HG03097 (cell line): ENCODE measurements at regions not wholly inside any gene's neighbourhood (a gene's known extent, or its start where the extent isn't known, plus 50 kb on each side); places are given as distances from the start of the nearest gene placed in this dataset.

ENCODE experiments used
- ATAC-seq: cut with Tn5 transposase; IDR thresholded peaks from one replicate; pipeline ENCODE4 v1.9.1; 2021; ENCODE audit not compliant: unreplicated experiment, low FRiP score

DNA sequence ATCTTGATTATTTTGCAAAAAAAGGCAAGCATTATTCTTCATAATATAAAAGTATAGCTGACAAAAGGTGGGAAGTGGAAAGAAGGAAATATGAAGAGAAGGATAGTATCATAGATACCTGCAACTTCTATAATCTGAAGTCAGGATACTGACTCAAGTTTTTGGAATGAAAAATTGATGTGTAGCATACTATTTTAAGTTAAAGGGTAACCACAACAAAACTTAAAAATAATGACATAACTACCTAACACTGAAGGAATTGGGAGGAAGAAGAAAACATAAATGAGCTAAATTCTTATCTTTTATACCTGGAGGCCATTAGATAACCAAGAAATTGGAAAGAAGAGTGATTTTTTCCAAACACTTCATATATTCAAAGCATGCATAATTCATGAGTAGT is 51.8 kb upstream of the TLE1 start:
- ATAC-seq: no peak

DNA sequence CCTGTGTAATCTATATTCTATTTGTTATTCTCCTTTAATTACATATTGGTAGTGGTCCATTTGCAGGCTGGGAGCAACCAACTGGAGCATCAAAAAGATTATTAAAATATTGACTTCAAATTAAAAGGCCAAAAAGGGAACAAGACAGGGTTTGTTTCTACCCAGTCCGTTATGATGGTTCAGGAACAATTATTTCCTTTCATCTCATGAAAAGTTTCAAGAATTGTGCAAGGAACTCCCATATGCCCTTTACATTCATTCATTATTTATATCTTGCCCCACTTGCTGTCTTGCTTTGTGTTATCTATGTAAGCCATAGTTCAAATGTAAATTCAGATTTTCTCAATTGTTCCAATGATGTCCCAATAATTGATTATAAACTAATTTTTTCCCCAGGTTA is 58.7 kb upstream of the TLE1 start:
- no peak for ATAC-seq

DNA sequence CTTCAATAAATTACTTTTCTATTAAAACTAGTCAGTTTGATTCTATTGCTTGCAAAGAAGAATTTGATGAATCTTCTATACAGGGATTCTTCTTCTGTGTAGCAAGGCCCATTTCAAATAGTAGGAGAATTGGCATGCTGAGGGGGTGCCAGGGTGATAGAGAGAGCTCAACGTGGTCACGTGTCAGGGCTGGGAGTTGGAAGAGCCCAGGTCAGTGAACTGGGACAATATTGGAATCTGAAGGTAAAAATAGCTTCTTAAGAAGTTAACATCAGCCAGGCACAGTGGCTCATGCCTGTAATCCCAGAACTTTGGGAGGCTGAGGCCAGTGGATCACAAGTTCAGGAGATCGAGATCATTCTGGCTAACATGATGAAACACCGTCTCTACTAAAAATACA is 64.1 kb upstream of the TLE1 start:
- ATAC-seq: no peak

DNA sequence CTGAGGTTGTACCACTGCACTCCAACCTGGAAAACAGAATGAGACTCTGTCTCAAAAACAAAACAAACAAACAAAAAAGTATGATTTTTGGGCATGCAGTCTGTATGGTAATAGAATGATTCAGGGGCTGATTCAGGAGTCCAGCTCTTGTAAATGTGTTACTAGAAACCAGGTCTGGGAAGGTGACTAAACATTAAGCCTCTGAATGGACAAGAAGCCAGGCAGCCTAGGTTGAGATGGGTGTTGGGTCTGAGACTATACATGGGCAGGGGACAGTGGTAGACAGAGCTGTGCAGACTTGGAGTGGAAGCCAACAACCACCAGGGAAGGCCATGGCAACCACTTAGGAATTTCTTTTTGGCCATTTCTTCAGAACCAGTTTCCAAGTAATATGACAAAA is 64.9 kb upstream of the TLE1 start:
- ATAC-seq: no peak

DNA sequence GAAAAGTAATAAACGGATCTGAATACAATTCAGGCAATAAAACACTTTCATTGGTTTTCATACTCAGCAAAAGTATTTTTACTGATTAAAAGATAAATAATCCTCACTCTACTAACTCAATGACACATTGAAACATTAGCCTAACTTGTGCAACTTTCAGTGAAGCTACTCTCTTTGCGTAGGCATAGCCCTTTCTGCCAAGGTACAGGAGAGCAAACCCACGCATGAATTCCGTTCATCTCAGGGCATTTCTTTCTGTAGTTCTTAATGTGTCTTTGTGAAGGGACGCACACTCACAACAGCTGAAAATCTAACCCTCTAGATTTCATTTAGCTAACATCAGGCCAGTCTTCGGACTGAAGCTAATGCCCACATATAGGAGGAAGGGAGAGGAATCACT is 66.4 kb upstream of the TLE1 start:
- no peak for ATAC-seq

DNA sequence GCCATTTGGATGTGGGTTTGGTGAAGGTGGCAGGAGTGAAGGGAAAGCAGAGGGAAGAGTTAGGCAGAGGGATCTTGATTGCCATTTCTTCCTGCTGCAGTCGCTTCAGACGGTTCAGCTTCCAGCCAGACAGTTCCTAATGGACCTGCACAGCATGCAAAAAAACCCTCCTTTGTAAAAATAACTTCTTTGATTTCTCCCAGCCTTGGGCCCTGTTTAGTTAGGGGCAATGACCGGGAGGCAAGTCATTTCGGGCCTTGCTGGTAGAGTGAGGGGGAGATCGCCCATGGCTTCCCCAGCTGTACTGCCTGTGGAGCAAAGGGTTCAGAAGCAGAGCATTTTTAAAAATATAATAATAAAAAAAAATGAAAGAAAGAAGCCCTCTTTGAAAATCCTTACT is 67.2 kb upstream of the TLE1 start:
- ATAC-seq: no peak

DNA sequence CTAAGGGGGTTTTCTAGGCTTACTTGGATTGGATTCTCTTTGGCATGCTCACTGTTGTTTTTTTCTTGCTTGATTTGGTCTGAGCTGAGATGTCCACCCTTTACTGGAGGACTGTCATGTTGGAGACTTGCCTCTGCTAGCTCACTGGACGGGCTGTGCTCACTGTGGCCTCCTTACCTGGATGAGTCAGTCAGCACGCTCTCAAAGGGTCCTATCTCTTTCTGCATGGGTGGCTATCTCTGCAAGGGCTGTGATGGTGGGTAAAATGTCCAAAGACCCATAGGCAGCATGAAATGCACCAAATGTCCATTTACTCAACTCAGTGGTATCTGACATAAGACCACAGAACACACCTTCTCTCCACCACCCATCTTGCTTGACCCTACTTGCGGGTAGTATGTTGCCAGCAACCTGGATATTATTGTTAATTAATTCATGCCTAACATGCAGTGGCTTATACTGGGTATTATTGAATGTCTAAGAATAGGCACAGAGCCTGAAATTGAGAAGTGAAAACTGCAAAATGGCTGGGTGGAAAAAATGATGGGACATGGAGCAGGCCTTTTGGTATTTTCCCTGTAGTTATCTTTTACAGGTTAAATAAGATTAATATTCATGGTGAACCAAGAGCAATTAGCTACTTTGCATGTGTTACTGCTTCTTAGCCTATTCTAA is 68.9 kb upstream of the TLE1 start:
- ATAC-seq: no peak

DNA sequence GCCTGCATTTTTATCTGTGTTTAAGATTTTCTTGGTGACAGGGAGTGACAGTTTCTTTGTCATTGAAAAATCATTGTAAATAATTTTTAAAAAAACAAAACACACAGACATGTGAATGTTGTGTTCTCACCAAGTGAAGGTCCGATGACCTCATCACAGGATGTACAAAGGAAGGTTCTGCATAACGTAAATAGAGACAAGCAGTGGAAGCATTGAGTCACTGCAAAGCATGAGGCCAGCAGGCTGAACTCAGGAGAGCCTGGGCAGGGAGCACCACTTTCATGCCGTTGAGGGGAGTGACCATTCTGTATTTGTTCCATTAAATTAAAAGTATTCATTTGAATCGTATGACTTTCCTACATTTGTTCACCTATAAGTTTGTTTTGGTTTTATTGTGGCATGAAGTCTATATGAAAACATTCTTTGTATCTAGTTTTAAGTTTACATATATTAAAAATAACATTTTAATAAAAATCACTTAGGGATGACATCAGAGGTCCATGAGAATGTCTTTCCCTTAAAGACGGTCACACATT is 70.4 kb upstream of the TLE1 start:
- ATAC-seq: no peak

DNA sequence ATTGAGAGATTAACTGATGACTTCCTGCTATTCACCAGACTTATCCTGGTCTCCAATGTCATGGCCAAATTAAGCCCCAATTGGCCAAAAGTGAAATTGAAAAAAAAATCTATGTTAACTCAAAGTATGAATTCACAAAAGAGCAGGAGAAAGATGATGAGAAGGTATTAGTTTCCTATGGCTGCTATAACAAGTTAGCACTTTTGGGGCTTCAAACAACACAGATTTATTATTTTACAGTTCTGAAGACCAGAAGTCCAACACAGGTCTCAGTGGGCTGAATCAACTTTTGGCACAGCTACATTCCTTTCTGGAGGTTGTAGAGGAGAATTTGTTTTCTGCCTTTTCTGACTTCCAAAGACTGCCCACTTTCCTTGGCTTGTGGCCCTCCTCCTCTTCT is 78.6 kb upstream of the TLE1 start:
- ATAC-seq: no peak

DNA sequence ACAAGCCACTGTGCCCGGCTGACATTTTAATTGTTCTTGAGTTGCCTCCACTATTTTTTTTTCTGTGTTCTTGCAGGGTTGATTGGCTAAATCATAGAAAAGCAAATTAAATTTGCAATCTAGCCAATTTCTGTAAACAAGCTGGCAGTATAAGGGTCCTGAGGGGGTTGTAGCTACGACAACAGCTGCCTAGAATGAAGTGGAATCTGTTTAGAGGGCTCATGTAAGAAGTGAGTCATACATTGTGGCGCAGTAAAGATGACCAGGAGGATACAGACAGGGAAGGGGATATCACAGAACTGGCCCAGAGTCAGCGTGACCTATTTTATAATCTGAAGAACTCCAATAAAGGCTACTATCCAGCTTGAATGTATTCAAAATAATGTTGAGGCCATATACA is 82.2 kb upstream of the TLE1 start:
- ATAC-seq: no peak

DNA sequence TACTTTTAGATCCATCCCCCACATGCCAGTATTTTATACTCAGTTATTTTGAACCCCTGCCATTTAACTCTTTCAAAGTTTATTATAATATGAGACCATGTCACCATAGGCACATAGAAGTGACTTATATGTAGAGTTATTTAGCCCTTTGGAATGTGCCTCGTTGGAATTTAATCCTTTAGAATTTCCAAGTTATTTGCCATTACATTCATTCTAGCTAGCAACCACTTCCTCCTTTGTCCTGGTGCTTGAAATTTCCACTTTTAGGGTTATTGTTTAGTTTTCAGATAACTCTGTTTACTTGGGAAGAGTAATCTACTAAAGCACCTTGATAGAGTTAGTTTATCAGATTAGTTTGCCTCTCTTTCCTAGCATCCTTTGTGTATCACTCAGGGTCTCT is 82.8 kb upstream of the TLE1 start:
- no peak for ATAC-seq

DNA sequence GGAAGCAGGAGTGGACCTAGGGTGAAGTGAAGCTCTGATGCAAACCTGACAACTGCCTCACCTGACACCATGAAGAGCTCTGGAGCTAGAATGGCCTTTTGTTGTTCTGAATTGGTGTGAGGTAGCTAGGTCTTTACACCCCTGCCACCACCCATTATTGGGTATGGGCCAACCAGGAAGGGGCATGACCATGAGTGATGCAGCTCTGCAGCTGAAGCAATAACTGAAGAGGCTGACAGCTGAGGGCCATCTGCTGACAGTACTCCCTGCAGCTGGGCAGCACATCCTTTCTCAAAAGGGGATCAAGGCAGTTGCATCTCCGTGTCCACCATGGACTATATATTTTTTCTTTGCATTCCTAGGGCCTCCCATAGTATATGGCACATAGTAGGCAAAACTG is 87.0 kb upstream of the TLE1 start:
- ATAC-seq: no peak

DNA sequence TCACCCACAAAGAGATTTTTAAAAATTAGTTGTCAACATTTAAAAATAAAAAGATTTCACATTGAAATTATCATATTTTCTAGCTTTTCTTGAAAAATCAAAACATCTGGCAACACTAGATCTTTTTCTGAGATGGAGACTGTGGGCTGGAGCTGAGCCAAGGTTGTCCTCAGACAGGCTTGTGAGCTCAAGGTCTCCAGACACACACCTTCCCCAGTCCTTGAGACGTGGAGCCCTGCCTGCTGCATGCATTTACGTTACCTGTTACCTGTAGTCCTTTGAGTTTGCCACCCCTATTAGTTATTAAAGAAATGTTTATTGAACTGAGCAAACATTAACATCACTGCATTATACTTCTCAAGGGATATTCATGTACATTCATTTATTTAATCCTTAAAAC is 87.5 kb upstream of the TLE1 start:
- ATAC-seq: no peak

DNA sequence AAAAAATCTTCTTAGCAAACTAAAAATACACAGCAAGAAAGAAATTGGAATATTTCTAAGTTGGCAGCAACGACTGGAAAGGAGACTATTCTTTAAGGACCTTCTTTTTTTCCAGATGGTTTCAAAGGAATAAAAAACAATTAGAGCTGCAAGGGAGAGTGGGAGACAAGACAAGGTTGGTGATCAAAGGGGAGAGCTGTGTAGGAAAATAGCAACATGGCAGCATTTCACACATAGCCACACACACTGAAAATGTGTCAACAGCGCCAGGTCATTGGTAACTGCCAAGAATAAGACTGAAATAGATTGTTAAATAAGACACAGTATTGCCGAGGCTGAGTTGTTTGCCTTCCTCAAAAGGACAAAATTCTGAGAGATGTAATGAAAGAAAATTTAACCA is 88.1 kb upstream of the TLE1 start:
- no peak for ATAC-seq

DNA sequence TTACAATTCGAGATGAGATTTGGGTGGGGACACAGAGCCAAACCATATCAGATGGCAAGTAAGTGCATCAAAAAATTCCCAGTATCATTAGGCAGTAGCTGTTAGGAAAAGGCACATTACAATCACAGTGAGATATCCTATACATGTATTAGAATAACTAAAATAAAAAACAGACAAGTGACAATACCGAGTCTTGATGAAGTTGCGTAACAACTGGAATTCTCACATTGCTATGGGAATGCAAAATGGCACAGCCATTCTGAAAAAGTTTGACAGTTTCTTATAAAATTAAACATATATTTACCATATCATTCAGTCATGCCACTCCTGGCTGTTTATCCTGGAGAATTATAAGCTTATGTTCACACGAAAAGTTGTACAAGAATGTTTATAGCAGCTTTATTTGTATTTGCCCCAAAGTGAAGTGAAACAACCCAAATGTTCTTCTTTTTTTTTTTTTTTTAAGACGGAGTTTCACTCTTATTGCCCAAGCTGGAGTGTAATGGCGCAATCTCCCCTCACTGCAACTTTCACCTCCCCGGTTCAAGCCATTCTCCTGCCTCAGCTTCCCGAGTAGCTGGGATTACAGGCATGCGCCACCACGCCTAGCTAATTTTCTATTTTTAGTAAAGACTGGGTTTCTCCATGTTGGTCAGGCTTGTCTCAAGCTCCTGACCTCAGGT is 93.1 kb upstream of the TLE1 start:
- no peak for ATAC-seq

DNA sequence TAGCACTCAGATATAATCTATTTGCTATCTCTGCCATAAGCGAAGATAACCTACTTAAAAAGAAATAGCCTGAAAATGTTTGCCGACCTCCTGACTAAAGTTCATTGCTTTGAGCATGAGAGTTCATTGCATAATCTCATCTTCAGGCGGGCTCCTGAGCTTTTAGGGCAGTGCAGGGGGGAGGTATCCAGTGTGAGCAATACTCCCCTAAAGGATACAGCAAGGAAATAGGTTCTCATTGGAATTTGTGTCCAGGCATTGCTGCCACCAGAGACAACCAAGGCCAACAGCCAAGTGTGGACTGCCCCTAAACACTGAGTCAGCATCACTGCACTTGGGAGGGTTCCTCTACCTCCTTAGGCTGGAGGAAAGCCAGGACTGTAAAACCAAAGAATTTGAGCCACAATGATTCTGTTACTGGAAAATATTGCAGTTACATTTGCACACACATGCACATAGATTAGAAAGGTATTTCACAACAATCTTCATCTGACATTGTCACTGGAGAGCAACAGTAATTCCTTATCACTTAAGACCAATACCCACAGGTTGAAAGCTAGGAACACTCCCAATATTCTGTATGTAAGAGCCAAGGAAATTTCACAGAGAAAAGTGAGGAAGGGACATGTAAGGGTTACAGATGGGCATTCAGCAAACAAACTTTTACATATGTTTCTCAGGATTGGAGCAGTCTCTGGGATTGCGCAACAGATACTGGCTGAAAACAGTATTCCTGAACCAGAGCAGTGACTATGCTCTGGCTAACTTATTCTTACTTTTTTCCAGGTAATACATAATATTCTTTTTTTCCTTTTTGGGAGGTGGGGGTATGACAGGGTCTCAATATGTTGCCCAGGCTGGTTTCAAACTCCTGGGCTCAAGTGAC is 98.6 kb upstream of the TLE1 start:
- no peak for ATAC-seq

DNA sequence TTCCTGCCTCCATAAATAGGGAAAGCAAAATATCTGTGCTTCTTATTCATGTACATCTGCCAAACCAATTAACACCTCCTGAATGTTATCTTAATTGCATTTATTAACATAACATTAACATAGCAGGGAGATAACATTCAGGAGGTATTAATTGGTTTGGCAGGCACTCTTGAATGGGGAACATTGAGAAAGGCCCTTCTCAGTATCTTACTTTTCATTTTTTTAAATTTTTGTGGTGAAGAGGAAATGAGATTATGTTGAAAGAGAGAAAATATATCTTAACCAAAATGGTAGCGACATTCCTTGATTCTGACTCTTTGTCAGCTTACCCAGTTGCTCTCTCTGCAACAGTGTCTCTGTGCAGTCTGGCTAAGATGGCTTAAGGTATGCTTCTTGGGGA is 100.4 kb upstream of the TLE1 start:
- ATAC-seq: no peak

DNA sequence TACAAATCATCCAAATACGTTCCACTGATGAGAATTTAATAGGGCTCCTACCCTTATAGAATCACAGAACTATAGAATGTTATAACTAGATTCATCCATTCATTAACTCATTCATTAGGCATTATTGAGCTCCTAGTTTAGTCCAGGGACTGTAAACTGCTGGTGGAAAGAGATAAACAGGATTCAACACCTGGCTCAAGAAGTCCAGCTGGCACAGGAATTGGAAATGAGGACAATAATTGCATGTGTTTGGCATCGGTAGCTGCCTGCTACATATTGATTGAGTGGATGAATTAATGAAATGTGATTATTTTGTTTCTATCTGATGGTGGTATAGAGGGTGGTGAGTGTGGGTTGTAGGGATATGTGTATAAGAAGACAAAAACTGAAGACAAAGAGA is 100.8 kb upstream of the TLE1 start:
- no peak for ATAC-seq

DNA sequence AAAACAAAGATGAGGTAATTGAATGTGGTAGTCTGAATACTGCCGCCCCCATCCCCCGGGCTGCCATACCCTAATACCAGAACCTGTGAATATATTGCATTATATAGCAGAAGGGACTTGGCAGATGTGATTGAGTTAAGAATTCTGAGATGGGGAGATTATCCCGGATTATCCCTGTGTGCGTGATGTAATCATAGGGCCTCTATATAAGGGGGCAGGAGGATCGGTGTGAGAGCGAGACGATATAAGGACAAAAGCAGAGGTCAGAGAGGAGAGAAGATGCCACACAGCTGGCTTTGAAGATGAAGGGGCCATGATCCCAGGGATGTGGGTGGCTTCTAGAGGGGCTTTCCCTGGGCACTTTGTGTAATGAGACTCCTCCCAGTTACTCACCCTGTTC is 101.7 kb upstream of the TLE1 start:
- ATAC-seq: no peak

DNA sequence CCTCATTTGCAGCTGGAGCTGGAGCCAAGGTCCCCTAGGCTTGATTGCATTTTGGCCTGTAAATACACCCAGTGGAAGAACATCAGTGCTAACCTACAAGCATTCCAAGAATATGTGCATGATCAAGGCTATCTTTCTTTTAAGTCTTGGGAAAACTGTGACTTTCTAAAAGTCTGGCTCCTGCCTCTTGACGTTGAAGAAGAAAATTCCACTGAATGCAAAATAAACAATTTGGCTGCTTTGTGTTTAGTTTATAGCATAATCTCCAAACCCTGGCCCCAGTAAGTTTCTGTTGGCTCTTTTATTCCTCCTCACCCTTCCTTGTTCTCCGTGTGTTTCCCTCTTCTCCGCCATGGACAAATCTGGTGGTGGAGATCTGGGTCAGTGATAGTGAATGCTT is 109.3 kb upstream of the TLE1 start:
- ATAC-seq: no peak

DNA sequence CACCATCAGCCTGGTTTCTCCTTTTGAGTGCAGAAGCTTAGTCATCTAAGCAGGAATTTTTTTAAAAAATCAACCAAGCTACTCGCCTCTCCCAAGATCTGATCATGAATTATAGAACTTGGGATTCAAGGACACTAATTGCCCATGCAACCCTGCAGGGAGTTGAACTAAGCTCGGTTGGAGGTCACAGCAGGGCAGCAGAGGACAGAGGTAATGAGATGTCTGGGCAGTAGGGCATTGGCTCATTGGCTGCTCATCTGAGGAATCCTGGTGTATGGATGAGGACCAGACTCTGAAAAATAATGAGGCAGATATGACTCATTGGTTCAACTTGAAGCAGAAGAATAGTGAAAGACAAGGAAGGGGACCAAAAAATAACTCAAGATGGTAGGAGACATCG is 111.8 kb upstream of the TLE1 start:
- ATAC-seq: no peak

DNA sequence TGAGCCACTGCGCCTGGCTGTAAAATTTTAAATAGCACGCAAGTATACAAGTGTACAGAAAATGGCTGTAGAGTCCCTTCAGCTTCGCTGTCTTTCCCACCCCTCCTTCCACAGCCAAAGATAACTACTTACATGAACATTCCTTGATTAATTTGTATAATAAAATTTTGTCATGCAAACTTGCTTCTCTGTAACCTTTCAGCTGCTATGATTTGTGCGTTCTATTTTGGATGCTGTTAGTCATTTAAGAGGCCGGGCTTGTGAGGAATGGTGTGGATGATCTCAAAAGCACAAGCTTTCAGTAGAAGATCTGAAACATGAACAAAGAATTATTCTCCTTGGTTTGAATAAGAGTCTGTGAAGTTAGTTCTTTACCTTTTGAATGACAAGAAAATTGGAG is 115.0 kb upstream of the TLE1 start:
- ATAC-seq: no peak
